Cardiac fibroblast (primary cell): ENCODE measurements at regions not wholly inside any gene's neighbourhood (a gene's known extent, or its start where the extent isn't known, plus 50 kb on each side); places are given as distances from the start of the nearest gene placed in this dataset.

ENCODE experiments used
- DNase-seq, 2 donors: peaks; one replicate each; pipeline versions ENCODE4 v3.0.0 to v3.0.0-alpha.2; 2010; ENCODE audit warnings: low read depth in 2 of 2
- H3K4me3 ChIP-seq, 2 donors: replicated peaks in 1 of 2; 1 replicate in 1 of 2; 2 replicates in 1 of 2; pipeline ENCODE4 v1.5.1; 2011; ENCODE audit warnings: low read depth in 2 of 2, low read length in 2 of 2, mild to moderate bottlenecking in 2 of 2, moderate library complexity in 1 of 2
- CTCF ChIP-seq: IDR thresholded peaks from one replicate; pipeline ENCODE4 v1.5.1; 2011; ENCODE audit warnings: low read depth, mild to moderate bottlenecking, low read length, inconsistent platforms

DNA sequence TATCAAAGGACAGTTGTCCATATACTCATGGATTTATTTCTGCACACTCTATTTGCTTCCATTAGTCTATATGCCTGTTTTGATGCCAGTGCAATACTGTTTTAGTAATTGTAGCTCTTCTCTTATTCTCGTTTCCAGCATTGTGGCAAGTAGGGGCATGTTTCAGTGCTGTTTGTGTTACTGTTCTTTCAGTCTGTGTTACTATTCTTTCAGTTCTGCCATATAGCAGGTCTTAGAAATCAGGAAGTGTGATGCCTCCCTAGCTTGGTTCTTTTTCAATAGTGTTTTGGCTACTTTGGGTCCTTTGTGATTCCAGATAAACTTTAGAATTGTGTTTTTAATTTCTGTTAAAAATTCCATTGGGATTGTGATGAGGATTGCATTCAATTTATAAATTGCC lies 180.5 kb upstream of the PTPRD start:
- TF ChIP-seq CTCF: no peak
- no peak for DNase-seq
- H3K4me3 ChIP-seq: no peak overlapping the region

- H3K4me3 ChIP-seq: no peak overlapping the region
- no peak for TF ChIP-seq CTCF
- DNase-seq: no peak
Measured at GRCh38 chr9:10804486-10804885, 191.7 kb upstream of the PTPRD start.

- no peak for DNase-seq
- no peak overlapping the region for H3K4me3 ChIP-seq
- no peak for TF ChIP-seq CTCF
Measured at GRCh38 chr9:10806868-10807267, 194.1 kb upstream of the PTPRD start.

GRCh38 chr9:10818206-10818605 lies 205.4 kb upstream of the PTPRD start:
- no peak for TF ChIP-seq CTCF
- DNase-seq: no peak
- H3K4me3 ChIP-seq: no peak overlapping the region

DNA sequence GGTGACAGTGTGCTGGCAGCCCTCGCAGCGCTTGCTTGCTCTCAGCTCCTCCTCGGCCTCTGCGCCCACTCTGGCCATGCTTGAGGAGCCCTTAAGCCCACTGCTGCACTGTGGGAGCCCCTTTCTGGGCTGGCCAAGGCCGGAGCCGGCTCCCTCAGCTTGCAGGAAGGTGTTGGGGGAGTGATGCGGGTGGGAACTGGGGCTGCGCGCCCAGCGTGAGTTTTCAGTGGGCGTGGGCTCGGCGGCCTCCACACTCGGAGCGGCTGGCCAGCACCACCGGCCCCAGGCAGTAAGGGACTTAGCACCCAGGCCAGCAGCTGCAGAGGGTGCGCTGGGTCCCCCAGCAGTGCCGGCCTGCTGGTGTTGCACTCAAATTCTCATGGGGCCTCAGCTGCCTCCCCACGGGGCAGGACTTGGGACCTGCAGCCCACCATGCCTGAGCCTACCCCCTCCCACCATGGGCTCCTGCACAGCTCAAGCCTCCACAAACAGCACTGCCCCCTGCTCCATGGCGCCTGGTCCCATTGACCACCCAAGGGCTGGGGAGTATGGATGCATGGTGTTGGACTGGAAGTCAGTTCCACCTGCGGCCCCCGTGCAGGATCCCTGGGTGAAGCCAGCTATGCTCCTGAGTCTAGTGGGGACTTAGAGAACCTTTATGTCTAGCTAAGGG lies 223.1 kb upstream of the PTPRD start:
- no peak overlapping the region for H3K4me3 ChIP-seq
- no peak for DNase-seq
- no peak for TF ChIP-seq CTCF

- no peak for TF ChIP-seq CTCF
- DNase-seq: no peak
- H3K4me3 ChIP-seq: no peak overlapping the region
Measured at GRCh38 chr9:10843151-10843550, 230.3 kb upstream of the PTPRD start.

DNA sequence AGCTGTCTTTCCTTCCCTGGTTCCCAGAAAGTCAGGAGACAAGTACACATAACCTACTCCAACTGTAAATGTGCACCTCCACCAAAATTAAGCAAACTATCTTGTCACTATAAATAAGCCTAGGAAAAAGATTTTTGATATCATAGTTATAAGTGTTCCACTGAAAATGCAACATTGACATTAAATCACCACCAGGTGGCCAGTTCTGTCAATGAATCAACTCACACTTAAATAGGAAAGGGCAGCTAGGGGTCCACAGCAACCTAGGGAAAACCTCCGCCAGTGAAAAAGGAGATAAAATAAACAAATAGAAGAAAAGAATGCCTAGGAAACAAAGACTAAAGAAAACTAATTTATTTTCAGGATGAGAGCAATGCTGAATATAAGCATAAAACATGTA lies 243.0 kb upstream of the PTPRD start:
- H3K4me3 ChIP-seq: no peak overlapping the region
- peak; percentile 42 for TF ChIP-seq CTCF
- peak; percentile 23 to 50 for DNase-seq
